Retinal pigment epithelial cell (primary cell): ENCODE measurements at regions not wholly inside any gene's neighbourhood (a gene's known extent, or its start where the extent isn't known, plus 50 kb on each side); places are given as distances from the start of the nearest gene placed in this dataset.
A peak's percentile ranks its signal among the peaks of the same experiment; 100 is the strongest.

Source experiments
- DNase-seq: peaks from one replicate; pipeline ENCODE4 v3.0.0-alpha.2; 2010; ENCODE audit warnings: low read depth
- H3K4me3 ChIP-seq: 2 replicates; pipeline ENCODE4 v1.5.1; 2011; ENCODE audit warnings: mild to moderate bottlenecking, low read length, control low read depth, moderate library complexity
- CTCF ChIP-seq: conservative IDR thresholded peaks from 2 replicates; pipeline ENCODE4 v1.5.1; 2011; ENCODE audit warnings: low read depth, low read length, control low read depth, inconsistent platforms

GRCh38 chr2:14422426-14422825 is 210.1 kb upstream of the LRATD1 start:
- TF ChIP-seq CTCF, result no peak
- H3K4me3 ChIP-seq, result no peak overlapping the region
- DNase-seq, result no peak

- TF ChIP-seq CTCF, result no peak
- H3K4me3 ChIP-seq, result no peak overlapping the region
- no peak for DNase-seq
Measured at GRCh38 chr2:14423145-14423906, 209.2 kb upstream of the LRATD1 start.

GRCh38 chr2:14424478-14425390 is 207.8 kb upstream of the LRATD1 start:
- TF ChIP-seq CTCF, result no peak
- H3K4me3 ChIP-seq, result no peak overlapping the region
- DNase-seq, result no peak

GRCh38 chr2:14425869-14426268 is 206.6 kb upstream of the LRATD1 start:
- no peak for TF ChIP-seq CTCF
- no peak for DNase-seq
- H3K4me3 ChIP-seq, result no peak overlapping the region

DNA sequence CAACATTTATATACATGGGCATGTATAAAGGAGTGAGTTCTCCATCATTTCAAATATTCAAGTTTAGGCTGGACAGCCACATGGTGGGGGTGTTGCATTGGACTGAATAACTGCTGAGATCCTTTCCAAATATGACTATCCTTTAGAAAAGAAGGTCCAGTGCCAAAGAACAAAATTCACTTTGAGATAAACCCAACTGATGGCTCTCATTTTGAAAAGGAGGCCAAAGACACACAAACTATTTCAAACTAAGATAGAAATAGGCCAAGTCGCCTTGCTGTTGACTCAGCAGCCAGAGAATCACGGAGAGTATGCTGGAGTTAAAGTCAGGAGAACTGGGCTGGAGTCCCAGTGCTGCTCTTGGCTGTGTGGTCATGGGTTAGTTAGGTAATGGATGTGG is 204.5 kb upstream of the LRATD1 start:
- no peak for TF ChIP-seq CTCF
- H3K4me3 ChIP-seq, result no peak overlapping the region
- peak; percentile 37 for DNase-seq

DNA sequence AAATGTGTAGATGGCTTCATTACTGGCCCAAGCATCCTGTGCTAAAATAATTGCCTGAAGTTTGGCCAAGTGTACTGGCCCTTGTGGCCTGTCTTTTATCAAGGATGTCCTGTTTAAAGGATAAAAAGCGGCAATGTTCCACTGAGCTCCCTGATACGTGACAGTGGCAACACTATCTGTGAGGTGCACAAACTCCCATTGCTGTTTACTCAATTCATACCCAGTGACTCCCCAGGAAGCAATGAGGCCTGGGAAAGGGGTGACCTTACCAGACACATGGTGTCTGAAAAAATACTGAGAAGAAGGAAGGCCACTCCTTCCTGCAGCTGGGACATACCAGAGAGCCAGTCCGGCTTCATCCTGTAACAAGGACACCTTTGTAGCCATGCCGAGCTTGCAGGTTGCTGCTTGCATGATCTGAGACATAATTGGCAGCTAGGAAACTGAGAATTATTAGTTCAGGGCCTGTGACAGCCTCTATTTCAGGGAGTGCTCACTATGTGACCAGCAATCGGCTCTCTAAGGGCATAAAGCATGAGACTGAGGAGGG is 198.5 kb upstream of the LRATD1 start:
- no peak overlapping the region for H3K4me3 ChIP-seq
- TF ChIP-seq CTCF, result no peak
- DNase-seq, result no peak
